Neutrophil (primary cell): ENCODE measurements at regions not wholly inside any gene's neighbourhood (a gene's known extent, or its start where the extent isn't known, plus 50 kb on each side); places are given as distances from the start of the nearest gene placed in this dataset.

Experiments
- H3K27ac ChIP-seq: fragments of 200-600 bp; sonication (generic); 2 replicates; pipeline ENCODE4 v1.5.1; 2016; ENCODE audit warnings: mild to moderate bottlenecking, moderate library complexity
- H3K27me3 ChIP-seq: fragments of 200-600 bp; sonication (generic); 2 replicates; pipeline ENCODE4 v1.6.0; 2016; ENCODE audit warnings: mild to moderate bottlenecking
- H3K36me3 ChIP-seq: fragments of 200-600 bp; sonication (generic); 2 replicates; pipeline ENCODE4 v1.5.1; 2017
- H3K4me1 ChIP-seq, 2 experiments: fragments of 200-600 bp in 1 of 2; sonication (generic) in 1 of 2; 1 replicate in 1 of 2; 2 replicates in 1 of 2; pipeline versions ENCODE4 v1.5.1 to v1.6.1; 2013 to 2016; ENCODE audit warnings: low read depth in 1 of 2, low read length in 1 of 2, mild to moderate bottlenecking in 1 of 2, moderate library complexity in 1 of 2; ENCODE audit not compliant: control insufficient read depth in 1 of 2, insufficient read depth in 1 of 2
- H3K4me3 ChIP-seq, 2 experiments: fragments of 200-600 bp in 1 of 2; sonication (generic) in 1 of 2; 1 replicate in 1 of 2; 2 replicates in 1 of 2; pipeline ENCODE4 v1.5.1; 2013 to 2016; ENCODE audit warnings: low read depth in 1 of 2, low read length in 1 of 2, mild to moderate bottlenecking in 1 of 2, moderate library complexity in 1 of 2
- H3K9me3 ChIP-seq: fragments of 200-600 bp; sonication (generic); 2 replicates; pipeline ENCODE4 v1.5.1; 2016
- TF ChIP-seq, protein P1 (sequence below): fragments of 200-600 bp; sonication (generic); IDR thresholded peaks from 2 replicates; pipeline ENCODE4 v1.5.1; 2016; ENCODE audit warnings: antibody characterized with exemption

DNA sequence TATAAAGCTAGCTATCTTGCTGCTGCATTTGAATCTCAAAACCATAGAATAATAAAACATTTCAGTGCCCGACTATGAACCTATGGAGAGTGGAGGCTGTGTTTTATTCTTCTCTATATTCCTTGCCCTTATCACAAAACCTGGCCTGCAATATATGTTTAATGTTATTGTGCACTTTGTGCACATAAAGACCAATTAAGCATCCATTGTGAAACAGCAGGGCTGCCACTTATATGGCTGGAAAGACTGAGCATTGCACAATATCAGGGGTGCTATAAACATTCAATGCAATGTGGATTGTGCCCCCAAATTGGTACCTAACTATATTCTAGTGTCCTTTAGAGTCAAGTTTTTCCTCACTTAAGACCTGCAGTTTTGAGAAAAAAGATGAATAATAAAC is 83.2 kb downstream of the RDH14 start:
- Histone ChIP-seq H3K4me1 (no peaks in the 10 kb centered on the region), H3K9me3 (no peaks in the 10 kb centered on the region), H3K4me3 (no peak overlapping the region), H3K27me3 (no peaks in the 10 kb centered on the region), H3K27ac (no peak overlapping the region), H3K36me3 (no peaks in the 10 kb centered on the region)
- TF ChIP-seq, protein P1, sequence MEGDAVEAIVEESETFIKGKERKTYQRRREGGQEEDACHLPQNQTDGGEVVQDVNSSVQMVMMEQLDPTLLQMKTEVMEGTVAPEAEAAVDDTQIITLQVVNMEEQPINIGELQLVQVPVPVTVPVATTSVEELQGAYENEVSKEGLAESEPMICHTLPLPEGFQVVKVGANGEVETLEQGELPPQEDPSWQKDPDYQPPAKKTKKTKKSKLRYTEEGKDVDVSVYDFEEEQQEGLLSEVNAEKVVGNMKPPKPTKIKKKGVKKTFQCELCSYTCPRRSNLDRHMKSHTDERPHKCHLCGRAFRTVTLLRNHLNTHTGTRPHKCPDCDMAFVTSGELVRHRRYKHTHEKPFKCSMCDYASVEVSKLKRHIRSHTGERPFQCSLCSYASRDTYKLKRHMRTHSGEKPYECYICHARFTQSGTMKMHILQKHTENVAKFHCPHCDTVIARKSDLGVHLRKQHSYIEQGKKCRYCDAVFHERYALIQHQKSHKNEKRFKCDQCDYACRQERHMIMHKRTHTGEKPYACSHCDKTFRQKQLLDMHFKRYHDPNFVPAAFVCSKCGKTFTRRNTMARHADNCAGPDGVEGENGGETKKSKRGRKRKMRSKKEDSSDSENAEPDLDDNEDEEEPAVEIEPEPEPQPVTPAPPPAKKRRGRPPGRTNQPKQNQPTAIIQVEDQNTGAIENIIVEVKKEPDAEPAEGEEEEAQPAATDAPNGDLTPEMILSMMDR, result no peak

DNA sequence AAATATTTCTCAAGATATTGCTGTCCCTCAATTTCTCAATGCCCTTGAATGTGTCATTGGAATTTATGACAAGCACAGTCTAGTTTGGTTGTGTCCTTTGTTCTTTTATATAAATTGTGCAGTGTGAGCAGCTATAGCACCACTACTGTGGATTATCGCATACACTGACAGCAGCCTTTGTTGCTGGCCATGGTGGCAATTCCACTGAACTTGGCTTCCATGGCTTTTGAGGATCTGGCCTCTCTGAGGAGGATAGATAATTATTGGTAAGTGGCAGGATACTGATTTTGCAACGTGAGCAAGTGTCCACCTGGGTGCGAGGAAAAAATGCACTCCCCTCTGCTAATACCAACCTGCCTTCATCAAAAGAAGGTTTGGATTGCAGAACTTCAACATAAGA is 84.0 kb downstream of the RDH14 start:
- H3K4me1 ChIP-seq, result no peaks in the 10 kb centered on the region
- H3K27me3 ChIP-seq, result no peaks in the 10 kb centered on the region
- H3K36me3 ChIP-seq, result no peaks in the 10 kb centered on the region
- no peaks in the 10 kb centered on the region for H3K9me3 ChIP-seq
- no peak overlapping the region for H3K27ac ChIP-seq
- H3K4me3 ChIP-seq, result no peak overlapping the region
- TF ChIP-seq, protein P1, result no peak

DNA sequence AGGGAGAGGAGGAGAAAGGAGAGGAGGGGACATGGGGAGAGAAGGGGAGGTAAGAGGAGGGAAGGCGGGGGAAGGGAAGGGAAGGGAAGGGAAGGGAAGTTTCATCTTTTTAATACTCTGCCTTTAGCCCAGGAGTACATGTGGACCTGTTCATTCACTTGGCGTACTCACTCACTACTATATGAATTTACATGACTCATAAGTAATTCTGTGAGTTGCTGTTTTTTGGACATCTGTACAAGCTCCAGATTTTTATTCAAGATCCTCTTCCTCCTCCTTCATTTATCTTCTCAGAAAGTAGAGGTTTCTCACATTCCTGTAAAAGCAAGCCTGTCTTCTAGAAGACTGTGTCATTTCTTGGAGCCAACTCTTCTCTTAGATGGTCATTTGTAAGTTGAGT is 84.6 kb downstream of the RDH14 start:
- H3K36me3 ChIP-seq, result no peaks in the 10 kb centered on the region
- H3K4me1 ChIP-seq, result no peaks in the 10 kb centered on the region
- H3K9me3 ChIP-seq, result no peaks in the 10 kb centered on the region
- H3K27ac ChIP-seq, result no peak overlapping the region
- no peaks in the 10 kb centered on the region for H3K27me3 ChIP-seq
- no peak overlapping the region for H3K4me3 ChIP-seq
- TF ChIP-seq, protein P1, result no peak

DNA sequence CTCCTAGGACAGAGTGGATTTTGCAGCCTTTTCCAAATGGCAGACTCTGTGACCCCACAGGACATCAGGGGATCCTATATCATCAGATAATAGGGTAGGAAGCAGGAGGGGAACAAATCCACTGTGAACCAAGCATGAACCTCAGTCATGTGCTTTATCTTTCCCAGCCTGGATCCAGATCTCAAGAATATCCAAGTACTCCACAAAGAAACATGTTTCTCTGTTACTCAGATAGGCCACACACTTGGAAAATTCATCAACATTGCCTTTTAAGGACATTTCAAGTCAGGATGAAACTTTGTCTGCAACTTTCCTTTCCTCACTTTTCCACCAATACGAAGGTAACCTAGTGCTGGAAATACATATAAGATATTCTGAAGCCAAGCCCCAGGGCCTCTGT is 85.8 kb downstream of the RDH14 start:
- no peaks in the 10 kb centered on the region for H3K9me3 ChIP-seq
- TF ChIP-seq, protein P1, result no peak
- no peaks in the 10 kb centered on the region for H3K27me3 ChIP-seq
- H3K4me3 ChIP-seq, result no peak overlapping the region
- H3K27ac ChIP-seq, result no peak overlapping the region
- H3K4me1 ChIP-seq, result no peaks in the 10 kb centered on the region
- H3K36me3 ChIP-seq, result no peaks in the 10 kb centered on the region

DNA sequence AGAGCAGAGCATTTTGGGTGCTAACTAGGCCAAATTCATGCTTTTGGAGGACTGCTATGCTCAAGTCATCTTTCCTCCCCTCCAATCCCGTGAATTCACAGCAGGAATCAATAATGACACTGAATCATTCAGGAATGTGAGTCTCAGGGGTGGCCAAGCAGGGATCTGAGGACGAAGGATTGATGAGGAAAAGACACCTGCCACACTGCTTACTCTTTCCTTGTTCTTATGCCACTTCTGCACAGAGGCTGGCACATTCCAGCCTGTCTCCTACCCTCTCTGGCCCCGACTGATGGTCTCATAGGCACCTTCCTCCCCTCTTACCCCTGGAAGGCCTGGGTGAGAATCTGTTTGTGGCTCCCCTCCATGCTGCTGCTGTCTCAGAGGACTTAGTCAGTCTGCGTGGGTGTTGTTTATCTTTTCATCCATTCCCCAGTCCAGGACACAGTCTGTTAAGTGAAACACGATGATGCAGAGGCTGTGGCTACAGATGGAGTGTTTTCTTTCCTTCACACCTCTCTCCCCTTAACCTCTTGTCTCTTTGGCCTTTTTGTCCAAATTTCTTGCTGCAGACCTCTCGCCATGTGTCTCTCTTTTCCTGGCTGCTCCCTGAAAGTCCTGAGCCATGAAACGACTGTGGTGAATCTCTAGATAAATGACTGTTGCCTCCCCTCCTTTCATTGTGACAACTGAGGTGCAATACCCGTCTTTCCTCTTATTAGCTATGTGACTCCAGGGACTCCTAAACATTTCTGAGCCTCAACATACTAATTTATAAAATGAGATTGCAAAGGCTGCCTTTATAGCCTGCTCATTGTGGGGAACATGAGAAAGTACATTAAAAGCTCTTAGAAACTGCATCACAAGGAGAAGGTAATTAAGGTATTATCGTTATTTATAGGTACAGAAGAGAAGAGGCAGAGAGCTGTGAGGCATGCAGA is 86.9 kb downstream of the RDH14 start:
- Histone ChIP-seq H3K4me3 (no peak overlapping the region), H3K36me3 (no peaks in the 10 kb centered on the region), H3K4me1 (no peaks in the 10 kb centered on the region), H3K27me3 (no peaks in the 10 kb centered on the region), H3K27ac (no peak overlapping the region), H3K9me3 (no peaks in the 10 kb centered on the region)
- TF ChIP-seq, protein P1, result no peak
